GM12878 (cell line): ENCODE measurements at regions not wholly inside any gene's neighbourhood (a gene's known extent, or its start where the extent isn't known, plus 50 kb on each side); places are given as distances from the start of the nearest gene placed in this dataset.

ENCODE experiments used
- ATAC-seq: fragments of 200-7000 bp; cut with Tn5 transposase; 3 replicates; pipeline ENCODE4 v1.9.1; 2020; ENCODE audit warnings: mild to moderate bottlenecking, moderate library complexity
- BruUV-seq: library from RNA; stranded (reverse); fragments of 400-500 nt; replicated peaks from 2 replicates; lab custom pipeline; 2021; lab: Mats Ljungman, UMichigan
- CTCF ChIA-PET: fragments of 300-600 bp; sonication (Branson Sonifier 250); formaldehyde crosslinking; extraction: SDS; loops from one replicate; lab custom pipeline; 2021; ENCODE audit warnings: inconsistent platforms; lab: Yijun Ruan, JAX
- POLR2A ChIA-PET: fragments of 350-600 bp; formaldehyde crosslinking; extraction: SDS; loops from one replicate; lab custom pipeline; 2021; ENCODE audit warnings: inconsistent platforms; lab: Charles Lee
- RAD21 ChIA-PET: fragments of 300-600 bp; sonication (Branson Sonifier 250); formaldehyde crosslinking; loops from one replicate; lab custom pipeline; 2023; ENCODE audit warnings: antibody characterized with exemption; ENCODE audit not compliant: unreplicated experiment; lab: Charles Lee
- SMC1A ChIA-PET: fragments of 300-600 bp; sonication (Branson Sonifier 250); formaldehyde crosslinking; loops from one replicate; lab custom pipeline; 2023; ENCODE audit not compliant: unreplicated experiment, uncharacterized antibody; lab: Charles Lee
- DNase-seq: peaks from one replicate; pipeline ENCODE4 v3.0.0-alpha.2; 2011; ENCODE audit warnings: low read depth, low spot score
- FAIRE-seq: peaks from 3 replicates; lab custom pipeline; 2011; peaks lifted over from hg19 to GRCh38; lab: Jason Lieb, UNC
- H2AFZ ChIP-seq: 2 replicates; pipeline ENCODE4 v1.6.0; 2011; ENCODE audit warnings: low read depth, low read length, control low read depth; ENCODE audit not compliant: control insufficient read depth
- H3K27ac ChIP-seq: 2 replicates; pipeline ENCODE4 v1.5.1; 2011; ENCODE audit warnings: control low read depth; ENCODE audit not compliant: control insufficient read depth, insufficient read depth
- H3K27me3 ChIP-seq, 2 experiments: replicated peaks in 1 of 2; 2 replicates each; pipeline versions ENCODE4 v1.6.0 to v1.6.1; 2011; ENCODE audit warnings: low read length in 1 of 2; ENCODE audit not compliant: control insufficient read depth in 2 of 2, insufficient read depth in 2 of 2
- H3K36me3 ChIP-seq, 2 experiments: 2 replicates each; pipeline ENCODE4 v1.5.1; 2011; ENCODE audit warnings: low read length in 1 of 2; ENCODE audit not compliant: control insufficient read depth in 2 of 2, insufficient read depth in 2 of 2
- H3K4me1 ChIP-seq: 2 replicates; pipeline ENCODE4 v1.6.1; 2011; ENCODE audit warnings: mild to moderate bottlenecking, low read length, moderate library complexity, mixed read lengths; ENCODE audit not compliant: control insufficient read depth, insufficient read depth
- H3K4me2 ChIP-seq: 2 replicates; pipeline ENCODE4 v1.6.0; 2011; ENCODE audit warnings: control low read depth; ENCODE audit not compliant: control insufficient read depth, insufficient read depth
- H3K4me3 ChIP-seq: fragments of 200-600 bp; sonication (generic); 2 replicates; pipeline ENCODE4 v1.5.1; 2016
- H3K79me2 ChIP-seq: 2 replicates; pipeline ENCODE4 v1.6.0; 2011; ENCODE audit warnings: low read length; ENCODE audit not compliant: control insufficient read depth, insufficient read depth
- H3K9ac ChIP-seq: 2 replicates; pipeline ENCODE4 v1.8.0; 2011; ENCODE audit warnings: low read length, control low read depth, mixed read lengths; ENCODE audit not compliant: control insufficient read depth, insufficient read depth
- H3K9me3 ChIP-seq: replicated peaks from 3 replicates; pipeline ENCODE4 v1.5.1; 2011; ENCODE audit warnings: mild to moderate bottlenecking, low read length; ENCODE audit not compliant: control insufficient read depth, insufficient read depth
- H4K20me1 ChIP-seq: 2 replicates; pipeline ENCODE4 v1.6.0; 2011; ENCODE audit not compliant: control insufficient read depth, insufficient read depth
- CBFB ChIP-seq: IDR thresholded peaks from 2 replicates; pipeline ENCODE4 v1.6.1; 2016; ENCODE audit warnings: antibody characterized with exemption, low read depth
- HCFC1 ChIP-seq: fragments of 150-350 bp; IDR thresholded peaks from 2 replicates; pipeline ENCODE4 v1.6.1; 2014; ENCODE audit warnings: low read length
- NKRF ChIP-seq: fragments of 450-650 bp; conservative IDR thresholded peaks from 2 replicates; pipeline ENCODE4 v1.6.1; 2017; ENCODE audit warnings: mild to moderate bottlenecking, moderate library complexity
- POLR2AphosphoS5 ChIP-seq: IDR thresholded peaks from 2 replicates; pipeline ENCODE4 v1.6.1; 2011; ENCODE audit warnings: mild to moderate bottlenecking, low read length, inconsistent platforms
- WGBS: methylation state at CpG from one replicate; pipeline ENCODE4 v1.1.6; 2016; ENCODE audit warnings: low lambda C conversion rate; ENCODE audit not compliant: insufficient replicate concordance, insufficient coverage; ENCODE audit errors: missing lambda C conversion rate; 5-methylcytosine and 5-hydroxymethylcytosine counted together
- in situ Hi-C: fragments of 300-500 bp; cut with MboI; formaldehyde crosslinking; loops from 9 replicates; pipeline ENCODE4 v1.14.3; 2018; ENCODE audit warnings: mixed read lengths
- intact Hi-C: fragments of 100-400 bp; cut with micrococcal nuclease; formaldehyde crosslinking; loops from one replicate; pipeline ENCODE4 v1.14.2; 2022; ENCODE audit not compliant: unreplicated experiment
- TF ChIP-seq, protein P1 (sequence below): fragments of 450-650 bp; IDR thresholded peaks from 2 replicates; pipeline ENCODE4 v1.6.1; 2014; ENCODE audit warnings: mild to moderate bottlenecking
- TF ChIP-seq, protein P2 (sequence below): fragments of 450-650 bp; IDR thresholded peaks from 2 replicates; pipeline ENCODE4 v1.6.1; 2017; ENCODE audit warnings: mild to moderate bottlenecking, moderate library complexity

DNA sequence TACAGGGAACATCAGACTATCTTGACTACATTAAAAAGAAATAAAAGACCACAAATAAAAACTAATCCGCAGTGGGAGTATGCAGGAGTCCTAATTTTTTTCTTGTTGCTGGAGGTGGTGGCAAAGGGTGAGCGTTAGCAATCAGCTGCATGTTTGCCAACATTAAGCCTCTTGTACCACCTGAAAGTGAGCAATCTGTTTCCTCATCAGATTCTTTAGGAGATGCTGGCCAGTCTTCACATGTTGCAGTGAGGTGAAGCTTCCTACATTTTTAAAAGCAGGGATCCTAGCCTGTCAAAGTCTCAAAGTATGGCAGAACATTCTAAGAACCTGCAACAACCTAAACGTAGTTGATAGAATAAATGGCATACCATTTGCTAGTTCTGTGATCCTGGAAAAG lies 162.2 kb upstream of the MEF2C start:
- SMC1A ChIA-PET = interaction anchor here (1.1 to 1.9 kb wide), 3 partner anchors 10 to 65 kb away, joined by 3 to 5 read pairs (median 4); no protein-coding TSS in a partner anchor
- TF ChIP-seq, protein P1, sequence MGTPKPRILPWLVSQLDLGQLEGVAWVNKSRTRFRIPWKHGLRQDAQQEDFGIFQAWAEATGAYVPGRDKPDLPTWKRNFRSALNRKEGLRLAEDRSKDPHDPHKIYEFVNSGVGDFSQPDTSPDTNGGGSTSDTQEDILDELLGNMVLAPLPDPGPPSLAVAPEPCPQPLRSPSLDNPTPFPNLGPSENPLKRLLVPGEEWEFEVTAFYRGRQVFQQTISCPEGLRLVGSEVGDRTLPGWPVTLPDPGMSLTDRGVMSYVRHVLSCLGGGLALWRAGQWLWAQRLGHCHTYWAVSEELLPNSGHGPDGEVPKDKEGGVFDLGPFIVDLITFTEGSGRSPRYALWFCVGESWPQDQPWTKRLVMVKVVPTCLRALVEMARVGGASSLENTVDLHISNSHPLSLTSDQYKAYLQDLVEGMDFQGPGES = no peak
- no peak for TF ChIP-seq HCFC1
- TF ChIP-seq POLR2AphosphoS5 = no peak
- no peak for TF ChIP-seq NKRF
- TF ChIP-seq CBFB = no peak
- TF ChIP-seq, protein P2, sequence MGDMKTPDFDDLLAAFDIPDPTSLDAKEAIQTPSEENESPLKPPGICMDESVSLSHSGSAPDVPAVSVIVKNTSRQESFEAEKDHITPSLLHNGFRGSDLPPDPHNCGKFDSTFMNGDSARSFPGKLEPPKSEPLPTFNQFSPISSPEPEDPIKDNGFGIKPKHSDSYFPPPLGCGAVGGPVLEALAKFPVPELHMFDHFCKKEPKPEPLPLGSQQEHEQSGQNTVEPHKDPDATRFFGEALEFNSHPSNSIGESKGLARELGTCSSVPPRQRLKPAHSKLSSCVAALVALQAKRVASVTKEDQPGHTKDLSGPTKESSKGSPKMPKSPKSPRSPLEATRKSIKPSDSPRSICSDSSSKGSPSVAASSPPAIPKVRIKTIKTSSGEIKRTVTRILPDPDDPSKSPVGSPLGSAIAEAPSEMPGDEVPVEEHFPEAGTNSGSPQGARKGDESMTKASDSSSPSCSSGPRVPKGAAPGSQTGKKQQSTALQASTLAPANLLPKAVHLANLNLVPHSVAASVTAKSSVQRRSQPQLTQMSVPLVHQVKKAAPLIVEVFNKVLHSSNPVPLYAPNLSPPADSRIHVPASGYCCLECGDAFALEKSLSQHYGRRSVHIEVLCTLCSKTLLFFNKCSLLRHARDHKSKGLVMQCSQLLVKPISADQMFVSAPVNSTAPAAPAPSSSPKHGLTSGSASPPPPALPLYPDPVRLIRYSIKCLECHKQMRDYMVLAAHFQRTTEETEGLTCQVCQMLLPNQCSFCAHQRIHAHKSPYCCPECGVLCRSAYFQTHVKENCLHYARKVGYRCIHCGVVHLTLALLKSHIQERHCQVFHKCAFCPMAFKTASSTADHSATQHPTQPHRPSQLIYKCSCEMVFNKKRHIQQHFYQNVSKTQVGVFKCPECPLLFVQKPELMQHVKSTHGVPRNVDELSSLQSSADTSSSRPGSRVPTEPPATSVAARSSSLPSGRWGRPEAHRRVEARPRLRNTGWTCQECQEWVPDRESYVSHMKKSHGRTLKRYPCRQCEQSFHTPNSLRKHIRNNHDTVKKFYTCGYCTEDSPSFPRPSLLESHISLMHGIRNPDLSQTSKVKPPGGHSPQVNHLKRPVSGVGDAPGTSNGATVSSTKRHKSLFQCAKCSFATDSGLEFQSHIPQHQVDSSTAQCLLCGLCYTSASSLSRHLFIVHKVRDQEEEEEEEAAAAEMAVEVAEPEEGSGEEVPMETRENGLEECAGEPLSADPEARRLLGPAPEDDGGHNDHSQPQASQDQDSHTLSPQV = no peak
- Histone ChIP-seq H3K79me2 (no peaks in the 10 kb centered on the region), H3K27ac (no peak overlapping the region), H3K4me1 (no peaks in the 10 kb centered on the region), H2AFZ (no peak overlapping the region), H3K4me3 (no peak overlapping the region), H4K20me1 (no peaks in the 10 kb centered on the region), H3K9me3 (peaks cover 4% of the 10 kb centered on the region; the same call in 2 of the 3 replicates), H3K4me2 (no peak overlapping the region), H3K27me3 (no peaks in the 10 kb centered on the region), H3K9ac (no peak overlapping the region), H3K36me3 (no peaks in the 10 kb centered on the region)
- DNase-seq = no peak
- FAIRE-seq = no peak
- no peak for ATAC-seq
- intact Hi-C loops (no loop called here), in situ Hi-C loops (no loop called here)
- BruUV-seq = no TSS peak
- CTCF ChIA-PET = no interaction called here
- 81% methylated on average over 3 of the region's 3 CpGs for WGBS
- POLR2A ChIA-PET = no interaction called here
- RAD21 ChIA-PET = no interaction called here
